Neural cell (in vitro differentiated cells): ENCODE measurements at regions not wholly inside any gene's neighbourhood (a gene's known extent, or its start where the extent isn't known, plus 50 kb on each side); places are given as distances from the start of the nearest gene placed in this dataset.

Experiments
- H2AFZ ChIP-seq: fragments of 200-600, 300-800 bp; sonication (generic), shearing (Covaris generic); 2 replicates; pipeline ENCODE4 v1.6.0; 2014; ENCODE audit warnings: low read depth, mild to moderate bottlenecking, antibody characterized with exemption, low read length, moderate library complexity
- H3F3A ChIP-seq: fragments of 200-600 bp; shearing (Covaris generic); 2 replicates; pipeline ENCODE4 v1.6.1; 2016; ENCODE audit warnings: mild to moderate bottlenecking, moderate library complexity, mixed read lengths, antibody characterized with exemption, low read length; ENCODE audit not compliant: insufficient read depth, poor library complexity, severe bottlenecking
- H3K27ac ChIP-seq: fragments of 200-600, 300-800 bp; sonication (generic), shearing (Covaris generic); 2 replicates; pipeline ENCODE4 v1.5.1; 2014; ENCODE audit warnings: mild to moderate bottlenecking, low read length, moderate library complexity
- H3K27me3 ChIP-seq: fragments of 300-800, 200-600 bp; sonication (generic), shearing (Covaris generic); 2 replicates; pipeline ENCODE4 v1.6.0; 2014; ENCODE audit warnings: mild to moderate bottlenecking, low read depth, low read length, moderate library complexity; ENCODE audit not compliant: insufficient read depth
- H3K36me3 ChIP-seq: fragments of 300-800, 200-600 bp; sonication (generic), shearing (Covaris generic); 2 replicates; pipeline ENCODE4 v1.5.1; 2014; ENCODE audit warnings: mild to moderate bottlenecking, antibody characterized with exemption, low read length, moderate library complexity; ENCODE audit not compliant: insufficient read depth
- H3K4me2 ChIP-seq: fragments of 300-800, 200-600 bp; sonication (generic), shearing (Covaris generic); 2 replicates; pipeline ENCODE4 v1.6.0; 2014; ENCODE audit warnings: mild to moderate bottlenecking, low read length
- H3K4me3 ChIP-seq: fragments of 300-800, 200-600 bp; sonication (generic), shearing (Covaris generic); 2 replicates; pipeline ENCODE4 v1.5.1; 2014; ENCODE audit warnings: mild to moderate bottlenecking, low read length, moderate library complexity
- H3K79me2 ChIP-seq: fragments of 200-600 bp; shearing (Covaris generic); replicated peaks from 2 replicates; pipeline ENCODE4 v1.6.0; 2014; ENCODE audit warnings: mild to moderate bottlenecking, low read length, moderate library complexity; ENCODE audit not compliant: insufficient read depth
- H3K9ac ChIP-seq: fragments of 300-800, 200-600 bp; sonication (generic), shearing (Covaris generic); 2 replicates; pipeline ENCODE4 v1.6.1; 2016; ENCODE audit warnings: mild to moderate bottlenecking, low read length, mixed read lengths
- H3K9me2 ChIP-seq: fragments of 200-600 bp; shearing (Covaris generic); 2 replicates; pipeline ENCODE4 v1.6.1; 2016; ENCODE audit warnings: mild to moderate bottlenecking, low read length, mixed read lengths; ENCODE audit not compliant: insufficient read depth
- H3K9me3 ChIP-seq: fragments of 200-600, 300-800 bp; sonication (generic), shearing (Covaris generic); 2 replicates; pipeline ENCODE4 v1.6.1; 2016; ENCODE audit warnings: mild to moderate bottlenecking, mixed run types, low read length, moderate library complexity, mixed read lengths
- H4K20me1 ChIP-seq: fragments of 200-600 bp; shearing (Covaris generic); 2 replicates; pipeline ENCODE4 v1.6.1; 2016; ENCODE audit warnings: mild to moderate bottlenecking, mixed run types; ENCODE audit not compliant: insufficient read depth
- EP300 ChIP-seq: fragments of 450-650 bp; conservative IDR thresholded peaks from 2 replicates; pipeline ENCODE4 v1.6.1; 2014; ENCODE audit warnings: antibody characterized with exemption, mild to moderate bottlenecking, moderate library complexity; ENCODE audit not compliant: poor library complexity, severe bottlenecking
- EZH2 ChIP-seq: fragments of 200-600, 300-800 bp; shearing (Covaris generic), sonication (generic); IDR thresholded peaks from 2 replicates; pipeline ENCODE4 v1.6.1; 2014; ENCODE audit warnings: antibody characterized with exemption, low read length, borderline replicate concordance, mild to moderate bottlenecking; ENCODE audit not compliant: insufficient read depth, poor library complexity, severe bottlenecking
- MXI1 ChIP-seq: fragments of 450-650 bp; conservative IDR thresholded peaks from 2 replicates; pipeline ENCODE4 v1.6.1; 2014; ENCODE audit warnings: antibody characterized with exemption, mild to moderate bottlenecking; ENCODE audit not compliant: poor library complexity, severe bottlenecking
- POLR2AphosphoS5 ChIP-seq: IDR thresholded peaks from 2 replicates; pipeline ENCODE4 v1.6.1; 2012
- RAD21 ChIP-seq: fragments of 450-650 bp; conservative IDR thresholded peaks from 2 replicates; pipeline ENCODE4 v1.6.1; 2014; ENCODE audit warnings: antibody characterized with exemption, mild to moderate bottlenecking, moderate library complexity
- SMC3 ChIP-seq: fragments of 450-650 bp; conservative IDR thresholded peaks from 2 replicates; pipeline ENCODE4 v1.6.1; 2014; ENCODE audit warnings: antibody characterized with exemption, mild to moderate bottlenecking, moderate library complexity; ENCODE audit not compliant: poor library complexity
- TAF1 ChIP-seq: IDR thresholded peaks from 2 replicates; pipeline ENCODE4 v1.6.1; 2012; ENCODE audit warnings: low read depth
- TF ChIP-seq, protein P1 (sequence below): IDR thresholded peaks from 2 replicates; pipeline ENCODE4 v1.6.1; 2012; ENCODE audit warnings: borderline replicate concordance
- TF ChIP-seq, protein P2 (sequence below): fragments of 450-650 bp; IDR thresholded peaks from 2 replicates; pipeline ENCODE4 v1.5.1; 2014; ENCODE audit warnings: antibody characterized with exemption, mild to moderate bottlenecking, moderate library complexity; ENCODE audit not compliant: poor library complexity, severe bottlenecking

DNA sequence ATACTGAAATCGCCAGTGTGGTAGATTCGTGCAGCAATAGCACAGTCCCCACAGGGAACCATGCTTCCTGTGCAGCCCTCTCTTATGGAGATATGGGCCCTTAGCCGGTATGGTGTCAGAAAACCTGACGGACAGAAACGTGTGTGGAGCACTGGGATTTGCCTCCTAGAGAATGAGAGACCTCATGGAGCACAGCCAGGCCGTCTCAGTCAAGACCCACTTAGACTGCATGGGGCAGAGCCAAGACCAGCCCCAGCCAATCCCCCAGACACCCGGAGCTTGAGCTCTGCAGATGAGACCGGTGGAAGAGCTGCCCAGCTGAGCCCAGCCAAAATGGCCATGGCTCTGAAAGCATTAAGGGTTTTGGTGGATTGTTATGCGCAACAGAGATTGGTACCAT lies 163.7 kb downstream of the DLL1 start:
- H4K20me1 ChIP-seq, result no peaks in the 10 kb centered on the region
- no peak overlapping the region for H3K4me2 ChIP-seq
- no peak overlapping the region for H2AFZ ChIP-seq
- H3F3A ChIP-seq, result no peaks in the 10 kb centered on the region
- no peak overlapping the region for H3K4me3 ChIP-seq
- no peaks in the 10 kb centered on the region for H3K9me2 ChIP-seq
- no peaks in the 10 kb centered on the region for H3K9me3 ChIP-seq
- no peaks in the 10 kb centered on the region for H3K36me3 ChIP-seq
- no peak for TF ChIP-seq MXI1
- TF ChIP-seq SMC3, result no peak
- no peak for TF ChIP-seq TAF1
- no peak for TF ChIP-seq POLR2AphosphoS5
- TF ChIP-seq RAD21, result no peak
- no peak for TF ChIP-seq EP300
- TF ChIP-seq, protein P1, sequence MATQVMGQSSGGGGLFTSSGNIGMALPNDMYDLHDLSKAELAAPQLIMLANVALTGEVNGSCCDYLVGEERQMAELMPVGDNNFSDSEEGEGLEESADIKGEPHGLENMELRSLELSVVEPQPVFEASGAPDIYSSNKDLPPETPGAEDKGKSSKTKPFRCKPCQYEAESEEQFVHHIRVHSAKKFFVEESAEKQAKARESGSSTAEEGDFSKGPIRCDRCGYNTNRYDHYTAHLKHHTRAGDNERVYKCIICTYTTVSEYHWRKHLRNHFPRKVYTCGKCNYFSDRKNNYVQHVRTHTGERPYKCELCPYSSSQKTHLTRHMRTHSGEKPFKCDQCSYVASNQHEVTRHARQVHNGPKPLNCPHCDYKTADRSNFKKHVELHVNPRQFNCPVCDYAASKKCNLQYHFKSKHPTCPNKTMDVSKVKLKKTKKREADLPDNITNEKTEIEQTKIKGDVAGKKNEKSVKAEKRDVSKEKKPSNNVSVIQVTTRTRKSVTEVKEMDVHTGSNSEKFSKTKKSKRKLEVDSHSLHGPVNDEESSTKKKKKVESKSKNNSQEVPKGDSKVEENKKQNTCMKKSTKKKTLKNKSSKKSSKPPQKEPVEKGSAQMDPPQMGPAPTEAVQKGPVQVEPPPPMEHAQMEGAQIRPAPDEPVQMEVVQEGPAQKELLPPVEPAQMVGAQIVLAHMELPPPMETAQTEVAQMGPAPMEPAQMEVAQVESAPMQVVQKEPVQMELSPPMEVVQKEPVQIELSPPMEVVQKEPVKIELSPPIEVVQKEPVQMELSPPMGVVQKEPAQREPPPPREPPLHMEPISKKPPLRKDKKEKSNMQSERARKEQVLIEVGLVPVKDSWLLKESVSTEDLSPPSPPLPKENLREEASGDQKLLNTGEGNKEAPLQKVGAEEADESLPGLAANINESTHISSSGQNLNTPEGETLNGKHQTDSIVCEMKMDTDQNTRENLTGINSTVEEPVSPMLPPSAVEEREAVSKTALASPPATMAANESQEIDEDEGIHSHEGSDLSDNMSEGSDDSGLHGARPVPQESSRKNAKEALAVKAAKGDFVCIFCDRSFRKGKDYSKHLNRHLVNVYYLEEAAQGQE, result no peak
- no peak for TF ChIP-seq EZH2
- TF ChIP-seq, protein P2, sequence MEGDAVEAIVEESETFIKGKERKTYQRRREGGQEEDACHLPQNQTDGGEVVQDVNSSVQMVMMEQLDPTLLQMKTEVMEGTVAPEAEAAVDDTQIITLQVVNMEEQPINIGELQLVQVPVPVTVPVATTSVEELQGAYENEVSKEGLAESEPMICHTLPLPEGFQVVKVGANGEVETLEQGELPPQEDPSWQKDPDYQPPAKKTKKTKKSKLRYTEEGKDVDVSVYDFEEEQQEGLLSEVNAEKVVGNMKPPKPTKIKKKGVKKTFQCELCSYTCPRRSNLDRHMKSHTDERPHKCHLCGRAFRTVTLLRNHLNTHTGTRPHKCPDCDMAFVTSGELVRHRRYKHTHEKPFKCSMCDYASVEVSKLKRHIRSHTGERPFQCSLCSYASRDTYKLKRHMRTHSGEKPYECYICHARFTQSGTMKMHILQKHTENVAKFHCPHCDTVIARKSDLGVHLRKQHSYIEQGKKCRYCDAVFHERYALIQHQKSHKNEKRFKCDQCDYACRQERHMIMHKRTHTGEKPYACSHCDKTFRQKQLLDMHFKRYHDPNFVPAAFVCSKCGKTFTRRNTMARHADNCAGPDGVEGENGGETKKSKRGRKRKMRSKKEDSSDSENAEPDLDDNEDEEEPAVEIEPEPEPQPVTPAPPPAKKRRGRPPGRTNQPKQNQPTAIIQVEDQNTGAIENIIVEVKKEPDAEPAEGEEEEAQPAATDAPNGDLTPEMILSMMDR, result no peak
- no peak overlapping the region for H3K27ac ChIP-seq
- no peaks in the 10 kb centered on the region for H3K27me3 ChIP-seq
- H3K79me2 ChIP-seq, result no peaks in the 10 kb centered on the region
- no peak overlapping the region for H3K9ac ChIP-seq

DNA sequence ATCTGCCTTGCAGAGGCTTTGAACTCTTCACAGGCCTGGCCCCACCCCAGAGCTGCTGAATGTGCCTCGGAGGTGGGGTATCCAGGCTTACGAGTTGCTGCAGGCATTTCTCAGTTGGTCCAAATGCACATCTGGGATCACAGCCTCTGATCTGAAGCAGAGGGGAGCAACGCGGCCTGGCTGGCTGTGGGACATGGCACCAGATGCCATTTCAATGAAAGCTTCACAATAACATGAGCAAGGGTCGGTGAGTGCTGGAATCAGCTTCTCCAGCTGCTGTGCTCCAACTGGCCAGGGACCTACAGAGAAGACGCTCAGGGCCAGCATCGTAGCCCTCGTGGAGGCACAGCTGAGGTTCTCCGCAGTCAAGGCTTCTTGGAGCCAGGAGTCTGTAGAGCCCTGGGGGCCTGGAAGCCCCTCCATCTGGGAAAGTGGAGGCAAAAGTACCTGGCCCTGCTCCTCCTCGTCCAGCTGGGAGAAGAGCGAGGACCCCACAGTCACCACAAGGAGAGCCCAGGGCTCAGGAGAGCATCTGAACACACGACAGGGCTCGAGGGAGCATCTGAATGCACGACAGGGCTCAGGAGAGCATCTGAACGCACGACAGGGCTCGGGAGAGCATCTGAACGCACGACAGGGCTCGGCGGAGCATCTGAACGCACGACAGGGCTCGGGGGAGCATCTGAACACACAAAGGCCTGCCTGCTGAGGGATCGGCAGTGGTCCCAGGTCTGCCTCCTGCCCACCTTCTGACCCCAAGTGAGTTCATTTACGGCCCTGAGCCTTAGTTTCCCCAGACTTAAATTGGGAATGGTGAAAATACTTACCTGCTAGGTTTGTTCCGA lies 165.2 kb downstream of the DLL1 start:
- H4K20me1 ChIP-seq, result no peaks in the 10 kb centered on the region
- TF ChIP-seq, protein P1, result no peak
- TF ChIP-seq, protein P2, result no peak
- TF ChIP-seq EP300 (no peak), EZH2 (no peak), MXI1 (no peak), SMC3 (no peak), TAF1 (no peak), RAD21 (no peak), POLR2AphosphoS5 (no peak)
- no peak overlapping the region for H3K9ac ChIP-seq
- no peak overlapping the region for H3K27ac ChIP-seq
- no peaks in the 10 kb centered on the region for H3K9me2 ChIP-seq
- no peaks in the 10 kb centered on the region for H3F3A ChIP-seq
- H3K79me2 ChIP-seq, result no peaks in the 10 kb centered on the region
- no peak overlapping the region for H3K4me3 ChIP-seq
- H3K4me2 ChIP-seq, result no peak overlapping the region
- no peaks in the 10 kb centered on the region for H3K9me3 ChIP-seq
- no peaks in the 10 kb centered on the region for H3K27me3 ChIP-seq
- H3K36me3 ChIP-seq, result no peaks in the 10 kb centered on the region
- no peak overlapping the region for H2AFZ ChIP-seq
